H1 (cell line): ENCODE measurements at regions not wholly inside any gene's neighbourhood (a gene's known extent, or its start where the extent isn't known, plus 50 kb on each side); places are given as distances from the start of the nearest gene placed in this dataset.

Experiments
- CTCF ChIA-PET: fragments of 300-600 bp; sonication (Branson Sonifier 250); formaldehyde crosslinking; loops from one replicate; lab custom pipeline; 2021; ENCODE audit not compliant: partially characterized antibody; lab: Charles Lee
- POLR2A ChIA-PET: fragments of 300-600 bp; sonication (Branson Sonifier 250); formaldehyde crosslinking; loops from one replicate; lab custom pipeline; 2021; ENCODE audit warnings: inconsistent platforms; ENCODE audit not compliant: partially characterized antibody; lab: Charles Lee
- DNase-seq, 2 experiments: peaks; one replicate each; pipeline versions ENCODE4 v3.0.0 to v3.0.0-alpha.2; 2010 to 2022; ENCODE audit warnings: low spot score in 2 of 2, low read depth in 1 of 2, mixed read lengths in 1 of 2
- FAIRE-seq: peaks from 2 replicates; lab custom pipeline; 2011; peaks lifted over from hg19 to GRCh38; lab: Jason Lieb, UNC
- H2AFZ ChIP-seq: 2 replicates; pipeline ENCODE4 v1.8.1; 2012; ENCODE audit warnings: low read length, inconsistent platforms
- H2AK5ac ChIP-seq: 2 replicates; pipeline ENCODE4 v1.6.1; 2013; ENCODE audit warnings: low read depth, low read length
- H2BK120ac ChIP-seq: replicated peaks from 2 replicates; pipeline ENCODE3; 2013; ENCODE audit warnings: low read depth, low read length, inconsistent platforms
- H2BK12ac ChIP-seq: 2 replicates; pipeline ENCODE4 v1.6.1; 2013; ENCODE audit warnings: low read depth, low read length
- H2BK15ac ChIP-seq: 2 replicates; pipeline ENCODE4 v1.6.1; 2013; ENCODE audit warnings: low read length
- H2BK20ac ChIP-seq: 2 replicates; pipeline ENCODE4 v1.6.1; 2013; ENCODE audit warnings: low read length
- H2BK5ac ChIP-seq: 2 replicates; pipeline ENCODE4 v1.6.1; 2013; ENCODE audit warnings: low read depth, low read length
- H3K14ac ChIP-seq: 2 replicates; pipeline ENCODE4 v1.6.1; 2013; ENCODE audit warnings: inconsistent platforms; ENCODE audit not compliant: insufficient read length
- H3K18ac ChIP-seq: 2 replicates; pipeline ENCODE4 v1.6.1; 2013; ENCODE audit warnings: low read length; ENCODE audit errors: extremely low read depth
- H3K23ac ChIP-seq: 2 replicates; pipeline ENCODE4 v1.6.1; 2013; ENCODE audit warnings: inconsistent platforms; ENCODE audit not compliant: insufficient read length
- H3K23me2 ChIP-seq: 2 replicates; pipeline ENCODE4 v1.6.1; 2013; ENCODE audit warnings: low read depth, low read length
- H3K27ac ChIP-seq: 2 replicates; pipeline ENCODE4 v1.6.1; 2011; ENCODE audit warnings: low read depth, low read length, inconsistent platforms
- H3K27me3 ChIP-seq, 4 experiments: replicated peaks in 1 of 4; 1 replicate in 1 of 4; 2 replicates in 3 of 4; pipeline versions ENCODE4 v1.6.1 to v1.8.1; 2011 to 2013; ENCODE audit warnings: low read length in 3 of 4, mild to moderate bottlenecking in 3 of 4, inconsistent platforms in 2 of 4, mixed read lengths in 2 of 4, moderate library complexity in 1 of 4; ENCODE audit not compliant: control insufficient read depth in 3 of 4, insufficient read depth in 3 of 4; ENCODE audit errors: extremely low read depth in 1 of 4
- H3K36me3 ChIP-seq, 4 experiments: 2 replicates each; pipeline versions ENCODE4 v1.6.1 to v1.8.1; 2011 to 2013; ENCODE audit warnings: mild to moderate bottlenecking in 4 of 4, low read length in 3 of 4, moderate library complexity in 2 of 4, control low read depth in 1 of 4, inconsistent platforms in 1 of 4; ENCODE audit not compliant: insufficient read depth in 4 of 4, control insufficient read depth in 2 of 4
- H3K4ac ChIP-seq: replicated peaks from 2 replicates; pipeline ENCODE3; 2013; ENCODE audit warnings: low read length, low read depth, mixed read lengths, inconsistent platforms; ENCODE audit not compliant: insufficient read length
- H3K4me1 ChIP-seq, 4 experiments: replicated peaks in 1 of 4; 1 replicate in 1 of 4; 2 replicates in 3 of 4; pipeline versions ENCODE4 v1.6.1 to v1.8.1; 2011 to 2013; ENCODE audit warnings: low read length in 3 of 4, inconsistent platforms in 2 of 4, mixed read lengths in 1 of 4; ENCODE audit not compliant: insufficient read depth in 4 of 4, control insufficient read depth in 3 of 4
- H3K4me2 ChIP-seq, 2 experiments: 2 replicates each; pipeline versions ENCODE4 v1.6.1 to v1.8.1; 2011 to 2013; ENCODE audit warnings: low read depth in 2 of 2, low read length in 2 of 2, control low read depth in 1 of 2, inconsistent platforms in 1 of 2, mild to moderate bottlenecking in 1 of 2; ENCODE audit not compliant: insufficient read depth in 1 of 2
- H3K4me3 ChIP-seq, 4 experiments: fragments of 200-600, 300-600 bp in 1 of 4; sonication (generic), shearing (Covaris generic), sonication (Bioruptor Twin) in 1 of 4; 2 replicates each; pipeline versions ENCODE4 v1.5.1 to v1.8.1; 2011 to 2016; ENCODE audit warnings: low read length in 4 of 4, low read depth in 3 of 4, control low read depth in 2 of 4, inconsistent platforms in 2 of 4, mild to moderate bottlenecking in 2 of 4, mixed read lengths in 1 of 4, moderate library complexity in 1 of 4; ENCODE audit not compliant: insufficient read depth in 2 of 4; ENCODE audit errors: extremely low read depth in 1 of 4
- H3K56ac ChIP-seq: replicated peaks from 2 replicates; pipeline ENCODE3; 2013; ENCODE audit warnings: low read depth, mild to moderate bottlenecking, mixed read lengths, low read length, inconsistent platforms; ENCODE audit not compliant: insufficient read length
- H3K79me1 ChIP-seq: 2 replicates; pipeline ENCODE4 v1.6.1; 2013; ENCODE audit warnings: low read depth, low read length, control low read depth
- H3K79me2 ChIP-seq, 2 experiments: 2 replicates each; pipeline versions ENCODE4 v1.6.1 to v1.8.1; 2012 to 2013; ENCODE audit warnings: low read length in 2 of 2, mild to moderate bottlenecking in 2 of 2, inconsistent platforms in 1 of 2; ENCODE audit not compliant: insufficient read depth in 2 of 2, control insufficient read depth in 1 of 2
- H3K9ac ChIP-seq, 4 experiments: replicated peaks in 1 of 4; 1 replicate in 1 of 4; 2 replicates in 3 of 4; pipeline versions ENCODE4 v1.6.1 to v1.8.1; 2011 to 2013; ENCODE audit warnings: low read depth in 3 of 4, low read length in 3 of 4, control low read depth in 2 of 4, mild to moderate bottlenecking in 2 of 4, moderate library complexity in 2 of 4, inconsistent platforms in 1 of 4; ENCODE audit errors: extremely low read depth in 1 of 4
- H3K9me3 ChIP-seq, 2 experiments: 2 replicates each; pipeline versions ENCODE4 v1.6.1 to v1.8.1; 2012 to 2013; ENCODE audit warnings: mild to moderate bottlenecking in 2 of 2, moderate library complexity in 2 of 2, control low read depth in 1 of 2, inconsistent platforms in 1 of 2, low read depth in 1 of 2, low read length in 1 of 2, mixed read lengths in 1 of 2; ENCODE audit not compliant: insufficient read depth in 2 of 2
- H4K20me1 ChIP-seq, 2 experiments: replicated peaks in 1 of 2; 2 replicates each; pipeline versions ENCODE3 to v1.8.1; 2011 to 2013; ENCODE audit warnings: inconsistent platforms in 2 of 2, low read length in 2 of 2, mild to moderate bottlenecking in 1 of 2; ENCODE audit not compliant: insufficient read depth in 2 of 2, control insufficient read depth in 1 of 2
- H4K5ac ChIP-seq: 2 replicates; pipeline ENCODE4 v1.6.1; 2013; ENCODE audit warnings: low read length, low read depth, mixed read lengths, inconsistent platforms; ENCODE audit not compliant: insufficient read length
- H4K8ac ChIP-seq: 2 replicates; pipeline ENCODE4 v1.8.0; 2013; ENCODE audit warnings: mild to moderate bottlenecking, moderate library complexity, low read length, inconsistent platforms; ENCODE audit not compliant: insufficient read depth; ENCODE audit errors: extremely low read depth
- H4K91ac ChIP-seq: replicated peaks from 2 replicates; pipeline ENCODE3; 2013; ENCODE audit warnings: low read length, mixed read lengths, inconsistent platforms; ENCODE audit not compliant: insufficient read length
- EGR1 ChIP-seq: IDR thresholded peaks from 2 replicates; pipeline ENCODE4 v1.6.1; 2011; ENCODE audit warnings: low read depth, low read length, borderline replicate concordance
- EP300 ChIP-seq, 2 experiments: IDR thresholded peaks; 1 replicate in 1 of 2; 2 replicates in 1 of 2; pipeline ENCODE4 v1.6.1; 2011 to 2012; ENCODE audit warnings: low read depth in 2 of 2, low read length in 2 of 2, mild to moderate bottlenecking in 2 of 2, borderline replicate concordance in 1 of 2, inconsistent platforms in 1 of 2, moderate library complexity in 1 of 2
- KDM4A ChIP-seq: IDR thresholded peaks from one replicate; pipeline ENCODE4 v1.7.1; 2012; ENCODE audit warnings: low read depth, mild to moderate bottlenecking, moderate library complexity, low read length, inconsistent platforms; ENCODE audit not compliant: severe bottlenecking
- MAX ChIP-seq: IDR thresholded peaks from 2 replicates; pipeline ENCODE4 v1.6.1; 2012; ENCODE audit warnings: inconsistent platforms
- SP4 ChIP-seq: IDR thresholded peaks from 2 replicates; pipeline ENCODE4 v1.6.1; 2012; ENCODE audit warnings: low read length, inconsistent platforms
- SRF ChIP-seq: IDR thresholded peaks from 2 replicates; pipeline ENCODE4 v1.6.1; 2011; ENCODE audit warnings: mild to moderate bottlenecking, low read depth, low read length, moderate library complexity
- WGBS, 2 experiments: shearing (Covaris generic) in 1 of 2; methylation state at CpG; one replicate each; pipeline versions ENCODE4 v1.1.6 to v1.1.7; 2013 to 2015; ENCODE audit warnings: low lambda C conversion rate in 2 of 2, mixed read lengths in 2 of 2, inconsistent platforms in 1 of 2, low coverage in 1 of 2, missing lambda C conversion rate in 1 of 2; ENCODE audit not compliant: insufficient replicate concordance in 2 of 2, insufficient coverage in 1 of 2, insufficient read length in 1 of 2; ENCODE audit errors: extremely low coverage in 1 of 2, missing lambda C conversion rate in 1 of 2; 5-methylcytosine and 5-hydroxymethylcytosine counted together

- CTCF ChIA-PET = no interaction called here
- Histone ChIP-seq H4K5ac (no peak overlapping the region), H2BK12ac (no peak overlapping the region), H4K8ac (no peak overlapping the region), H3K23ac (no peak overlapping the region), H3K14ac (no peak overlapping the region), H2BK5ac (no peak overlapping the region), H3K79me2 (no peaks in the 10 kb centered on the region), H3K18ac (no peak overlapping the region), H3K4ac (no peak overlapping the region), H4K20me1 (no peaks in the 10 kb centered on the region), H3K9me3 (no peaks in the 10 kb centered on the region), H3K27me3 (no peaks in the 10 kb centered on the region), H4K91ac (no peak overlapping the region), H3K56ac (no peak overlapping the region)
- 76% methylated on average over 2 of the region's 2 CpGs; no CpG with 5 or more reads in 1 of the 2 experiments for WGBS, 2 experiments
- no peak for DNase-seq
- TF ChIP-seq SP4 (no peak), EGR1 (no peak), SRF (no peak), KDM4A (no peak), MAX (no peak), EP300 (IDR thresholded peaks at IDR 0.05; ENCODE audit: borderline replicate concordance in 1 of 2, low read depth in 2 of 2, low read length in 2 of 2) (no peak)
- TF ChIP-seq, all 59 proteins: peak for 0
- H3K79me1 ChIP-seq = no peaks in the 10 kb centered on the region
- no peaks in the 10 kb centered on the region for H3K4me1 ChIP-seq
- no peak overlapping the region for H2BK120ac ChIP-seq
- no peak overlapping the region for H2AK5ac ChIP-seq
- no peak overlapping the region for H3K9ac ChIP-seq
- no peak for FAIRE-seq
- H3K36me3 ChIP-seq = no peaks in the 10 kb centered on the region
- no peak overlapping the region for H2BK20ac ChIP-seq
- no peak overlapping the region for H3K4me3 ChIP-seq
- H2BK15ac ChIP-seq = no peak overlapping the region; the same call in 1 of the 2 replicates
- H3K4me2 ChIP-seq = no peak overlapping the region
- no peak overlapping the region for H2AFZ ChIP-seq
- H3K27ac ChIP-seq = no peak overlapping the region
- POLR2A ChIA-PET = no interaction called here
- H3K23me2 ChIP-seq = no peaks in the 10 kb centered on the region
Observed at GRCh38 chr13:89832827-89833226, 1514.7 kb upstream of the MIR17HG start.
